ENCODE measurements at regions not wholly inside any gene's neighbourhood (a gene's known extent, or its start where the extent isn't known, plus 50 kb on each side); places are given as distances from the start of the nearest gene placed in this dataset.

DNA sequence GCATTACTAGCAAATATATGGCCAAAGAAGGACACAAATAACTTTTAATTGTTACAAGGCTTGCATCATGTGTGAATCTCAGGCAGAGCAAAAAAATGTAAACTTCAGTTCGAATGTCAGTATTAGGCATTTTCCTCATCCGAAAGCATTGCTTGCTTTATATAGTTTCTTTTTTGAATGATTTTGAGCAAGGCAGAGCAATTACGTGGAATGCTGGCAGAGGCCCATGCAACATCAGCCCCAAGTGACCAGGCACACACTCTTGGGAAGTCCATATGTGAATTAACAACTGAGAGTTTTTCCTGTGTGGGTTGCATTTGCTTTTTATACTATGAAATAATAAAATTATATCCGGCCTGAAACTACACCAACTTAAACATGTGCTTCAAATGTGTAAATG is 274.8 kb downstream of the PTPRC start:
- H3K79me2 ChIP-seq (ENCODE audit: insufficient read depth, low read depth) = peaks cover 98% of the 10 kb centered on the region
- H3K4me1 ChIP-seq (ENCODE audit: low read depth, poor library complexity, severe bottlenecking) = peaks cover 99% of the 10 kb centered on the region
- 0 out of 2 replicates have a peak overlapping the region, but pooled peaks have one; percentile 2 for H3K4me2 ChIP-seq
- H3K9ac ChIP-seq = no peak overlapping the region
- no peak overlapping the region for H3K27ac ChIP-seq
- H3K27me3 ChIP-seq (ENCODE audit: insufficient read depth, low read depth) = no peaks in the 10 kb centered on the region
- H3K4me3 ChIP-seq (IDR thresholded peaks at IDR 0.05; ENCODE audit: insufficient read depth, low read depth, low read length) = no peak overlapping the region
- H4K20me1 ChIP-seq (ENCODE audit: insufficient read depth) = no peaks in the 10 kb centered on the region
- no peaks in the 10 kb centered on the region for H3K36me3 ChIP-seq (ENCODE audit: insufficient read depth)
- no peak overlapping the region for H2AFZ ChIP-seq (ENCODE audit: low read depth)
- TF ChIP-seq, protein P1, sequence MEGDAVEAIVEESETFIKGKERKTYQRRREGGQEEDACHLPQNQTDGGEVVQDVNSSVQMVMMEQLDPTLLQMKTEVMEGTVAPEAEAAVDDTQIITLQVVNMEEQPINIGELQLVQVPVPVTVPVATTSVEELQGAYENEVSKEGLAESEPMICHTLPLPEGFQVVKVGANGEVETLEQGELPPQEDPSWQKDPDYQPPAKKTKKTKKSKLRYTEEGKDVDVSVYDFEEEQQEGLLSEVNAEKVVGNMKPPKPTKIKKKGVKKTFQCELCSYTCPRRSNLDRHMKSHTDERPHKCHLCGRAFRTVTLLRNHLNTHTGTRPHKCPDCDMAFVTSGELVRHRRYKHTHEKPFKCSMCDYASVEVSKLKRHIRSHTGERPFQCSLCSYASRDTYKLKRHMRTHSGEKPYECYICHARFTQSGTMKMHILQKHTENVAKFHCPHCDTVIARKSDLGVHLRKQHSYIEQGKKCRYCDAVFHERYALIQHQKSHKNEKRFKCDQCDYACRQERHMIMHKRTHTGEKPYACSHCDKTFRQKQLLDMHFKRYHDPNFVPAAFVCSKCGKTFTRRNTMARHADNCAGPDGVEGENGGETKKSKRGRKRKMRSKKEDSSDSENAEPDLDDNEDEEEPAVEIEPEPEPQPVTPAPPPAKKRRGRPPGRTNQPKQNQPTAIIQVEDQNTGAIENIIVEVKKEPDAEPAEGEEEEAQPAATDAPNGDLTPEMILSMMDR (conservative IDR thresholded peaks at IDR 0.05; ENCODE audit: low read depth, low read length) = no peak

DNA sequence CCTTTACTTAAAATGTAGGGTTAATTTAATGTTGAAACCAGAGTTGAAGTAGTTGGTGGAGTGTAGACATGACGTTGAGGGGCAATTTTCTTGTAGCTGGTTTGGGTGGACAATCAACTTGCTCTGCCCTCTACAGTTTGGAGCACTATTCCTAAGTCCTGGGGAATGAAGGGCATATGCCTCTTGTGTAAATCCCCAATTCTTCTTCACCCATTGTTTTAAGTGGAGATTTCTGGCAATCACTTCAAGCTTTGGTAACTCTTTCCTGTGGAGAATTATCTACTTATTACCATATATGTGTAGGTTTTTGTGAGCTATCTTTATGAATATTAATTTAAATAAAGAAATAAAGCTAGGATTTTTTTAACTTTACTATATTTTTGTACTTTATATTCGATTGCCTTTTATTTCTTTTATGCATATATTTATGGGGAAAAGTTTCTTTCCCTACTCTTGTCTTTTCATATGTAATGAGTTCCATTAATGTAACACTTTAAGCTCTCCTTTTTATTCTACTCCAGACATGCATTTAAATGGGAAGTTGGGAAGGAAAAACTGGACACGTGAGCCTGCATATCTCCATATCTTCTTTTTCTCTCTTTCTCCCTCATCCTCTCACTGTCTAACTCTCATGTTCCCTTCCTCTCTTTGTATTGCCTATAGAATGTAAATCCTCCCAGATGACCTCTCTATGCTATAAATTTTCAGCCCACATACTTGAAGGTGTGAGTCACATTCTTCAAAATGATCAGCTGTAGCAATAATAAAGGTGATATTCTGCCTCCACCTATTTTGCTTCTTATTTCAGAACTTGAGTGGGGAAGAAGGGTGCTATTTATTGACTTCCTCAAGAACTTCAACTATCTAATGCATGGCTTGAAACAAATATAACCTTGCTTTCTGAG is 276.7 kb downstream of the PTPRC start:
- Histone ChIP-seq H3K4me2 (no peak overlapping the region; the same call in 1 of the 2 replicates), H3K27ac (no peak overlapping the region), H2AFZ (ENCODE audit: low read depth) (no peak overlapping the region), H3K36me3 (ENCODE audit: insufficient read depth) (no peaks in the 10 kb centered on the region), H3K9ac (no peak overlapping the region), H3K79me2 (ENCODE audit: insufficient read depth, low read depth) (peaks cover 99% of the 10 kb centered on the region), H3K27me3 (ENCODE audit: insufficient read depth, low read depth) (no peaks in the 10 kb centered on the region), H3K4me1 (ENCODE audit: low read depth, poor library complexity, severe bottlenecking) (peaks cover 99% of the 10 kb centered on the region), H3K4me3 (IDR thresholded peaks at IDR 0.05; ENCODE audit: insufficient read depth, low read depth, low read length) (peak overlapping the region; percentile 10), H4K20me1 (ENCODE audit: insufficient read depth) (no peaks in the 10 kb centered on the region)
- TF ChIP-seq, protein P1 (conservative IDR thresholded peaks at IDR 0.05; ENCODE audit: low read depth, low read length) = no peak

DNA sequence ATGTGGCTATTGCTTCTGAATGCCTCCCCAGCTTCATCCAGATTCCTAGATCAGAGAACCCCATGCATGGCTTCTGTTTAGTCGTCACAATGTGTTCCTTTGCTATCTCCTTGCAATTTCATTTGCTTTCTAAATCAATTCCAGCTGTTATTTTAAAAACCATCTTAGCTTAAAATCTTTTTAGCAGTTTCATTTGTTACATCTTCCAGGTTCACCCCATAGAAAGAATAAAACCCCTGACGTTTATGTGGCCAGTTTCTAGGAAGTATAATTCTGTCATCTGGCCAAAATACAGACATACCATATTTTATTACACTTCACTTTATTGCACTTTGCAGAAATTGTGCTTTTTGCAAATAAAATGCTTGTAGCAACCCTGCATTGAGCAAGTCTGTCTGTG is 278.4 kb downstream of the PTPRC start:
- H3K27ac ChIP-seq = peak overlapping the region; percentile 93; the same call in 1 of the 2 replicates
- H3K4me3 ChIP-seq (IDR thresholded peaks at IDR 0.05; ENCODE audit: insufficient read depth, low read depth, low read length) = no peak overlapping the region
- peaks cover 100% of the 10 kb centered on the region for H3K4me1 ChIP-seq (ENCODE audit: low read depth, poor library complexity, severe bottlenecking)
- peaks cover 98% of the 10 kb centered on the region for H3K79me2 ChIP-seq (ENCODE audit: insufficient read depth, low read depth)
- H3K9ac ChIP-seq = no peak overlapping the region
- H2AFZ ChIP-seq (ENCODE audit: low read depth) = no peak overlapping the region
- no peaks in the 10 kb centered on the region for H3K36me3 ChIP-seq (ENCODE audit: insufficient read depth)
- no peaks in the 10 kb centered on the region for H4K20me1 ChIP-seq (ENCODE audit: insufficient read depth)
- TF ChIP-seq, protein P1 (conservative IDR thresholded peaks at IDR 0.05; ENCODE audit: low read depth, low read length) = no peak
- H3K27me3 ChIP-seq (ENCODE audit: insufficient read depth, low read depth) = no peaks in the 10 kb centered on the region
- H3K4me2 ChIP-seq = peak overlapping the region; percentile 85

DNA sequence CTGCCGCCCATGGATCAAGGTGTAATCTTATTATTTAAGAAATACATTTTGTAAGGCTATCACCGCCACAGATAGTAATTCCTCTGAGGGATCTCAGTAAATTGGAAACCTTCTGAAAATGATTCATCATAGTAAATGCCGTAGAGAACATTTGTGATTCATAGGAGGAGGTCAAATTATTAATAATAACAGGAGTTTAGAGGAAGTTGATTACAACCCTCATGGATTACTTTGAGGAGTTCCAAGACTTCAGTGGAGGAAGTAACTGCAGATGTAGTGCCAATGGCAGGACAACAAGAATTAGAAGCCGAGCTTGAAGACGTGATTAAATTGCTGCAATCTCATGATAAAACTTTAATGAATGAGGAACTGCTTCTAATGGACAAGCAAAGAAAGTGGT is 280.1 kb downstream of the PTPRC start:
- Histone ChIP-seq H3K27ac (peak overlapping the region; percentile 93), H3K4me3 (IDR thresholded peaks at IDR 0.05; ENCODE audit: insufficient read depth, low read depth, low read length) (no peak overlapping the region), H3K27me3 (ENCODE audit: insufficient read depth, low read depth) (no peaks in the 10 kb centered on the region), H3K9ac (peak overlapping the region; percentile 22; the same call in 1 of the 2 replicates), H3K36me3 (ENCODE audit: insufficient read depth) (no peaks in the 10 kb centered on the region), H2AFZ (ENCODE audit: low read depth) (no peak overlapping the region), H3K4me2 (peak overlapping the region; percentile 85), H3K79me2 (ENCODE audit: insufficient read depth, low read depth) (peaks cover 96% of the 10 kb centered on the region), H3K4me1 (ENCODE audit: low read depth, poor library complexity, severe bottlenecking) (peaks cover 100% of the 10 kb centered on the region), H4K20me1 (ENCODE audit: insufficient read depth) (no peaks in the 10 kb centered on the region)
- TF ChIP-seq, protein P1 (conservative IDR thresholded peaks at IDR 0.05; ENCODE audit: low read depth, low read length) = no peak
